ENCODE measurements at regions not wholly inside any gene's neighbourhood (a gene's known extent, or its start where the extent isn't known, plus 50 kb on each side); places are given as distances from the start of the nearest gene placed in this dataset.

- in situ Hi-C loops (cut with MboI; ENCODE audit: low sequenced_read_pairs) (no loop called here), intact Hi-C loops (cut with micrococcal nuclease) (no loop called here)
- CTCF ChIA-PET = no interaction called here
Measured at GRCh38 chr6:50657513-50657912, 55.8 kb upstream of the TFAP2D start.

More at GRCh38 chr6:50657513-50657912, 55.8 kb upstream of the TFAP2D start:
- H3K18ac ChIP-seq (ENCODE audit: low read depth, low read length) = no peak overlapping the region
- no peak overlapping the region for H3K4ac ChIP-seq (ENCODE audit: low read depth, low read length)
- dilution Hi-C loops (cut with HindIII; ENCODE audit: low sequenced_read_pairs, unreplicated experiment) = no loop called here
- TF ChIP-seq RFX5 (IDR thresholded peaks at IDR 0.05; ENCODE audit: low read depth, low read length) (no peak), MXI1 (IDR thresholded peaks at IDR 0.05; ENCODE audit: borderline replicate concordance, low read depth, low read length) (no peak), CTCF (conservative IDR thresholded peaks at IDR 0.05; ENCODE audit: low read depth, low read length) (no peak), CHD1 (IDR thresholded peaks at IDR 0.05; ENCODE audit: low read depth, low read length) (no peak)
- no peaks in the 10 kb centered on the region for H3K27me3 ChIP-seq (ENCODE audit: control insufficient read depth, insufficient read depth, low read length)
- no peak overlapping the region for H3K4me3 ChIP-seq (ENCODE audit: insufficient read depth, low read depth, low read length)
- DNase-seq (no peak), ATAC-seq (ENCODE audit: low read depth) (no peak)
- WGBS, 2 experiments (ENCODE audit: extremely low coverage in 2 of 2, insufficient read length in 1 of 2) = no CpG with 5 or more reads among the region's 1 CpG
- no peak overlapping the region for H2BK5ac ChIP-seq (ENCODE audit: low read depth, low read length, poor library complexity, severe bottlenecking)
- H2AK5ac ChIP-seq (ENCODE audit: low read depth, low read length) = no peak overlapping the region
- no TSS peak for BruUV-seq (replicated peaks)
- H3K4me1 ChIP-seq (ENCODE audit: control insufficient read depth, insufficient read depth, low read length) = no peaks in the 10 kb centered on the region
- no peak overlapping the region for H3K9ac ChIP-seq (ENCODE audit: low read depth, low read length)
- H3K79me1 ChIP-seq (ENCODE audit: low read depth in 1 of 2, low read length in 2 of 2) = no peaks in the 10 kb centered on the region
- no peak overlapping the region for H4K5ac ChIP-seq (ENCODE audit: low read depth, low read length)
- H4K8ac ChIP-seq (ENCODE audit: low read depth in 2 of 2, low read length in 2 of 2) = no peak overlapping the region
- H4K91ac ChIP-seq (ENCODE audit: insufficient read depth, low read depth, low read length) = no peak overlapping the region
- no peaks in the 10 kb centered on the region for H4K20me1 ChIP-seq (ENCODE audit: insufficient read depth, low read length)
- no peak overlapping the region for H3K14ac ChIP-seq (replicated peaks; ENCODE audit: low read depth, low read length)
- H2BK15ac ChIP-seq (ENCODE audit: low read depth, low read length) = no peak overlapping the region
- no peak overlapping the region for H2BK20ac ChIP-seq (ENCODE audit: low read depth, low read length)
- no peak overlapping the region for H2AK9ac ChIP-seq (replicated peaks; ENCODE audit: low read depth, low read length, poor library complexity)
- POLR2A ChIA-PET (ENCODE audit: unreplicated experiment) = no interaction called here
- no peak overlapping the region for H3K56ac ChIP-seq (ENCODE audit: extremely low read depth, insufficient read depth, low read length)
- no peak overlapping the region for H2AFZ ChIP-seq (replicated peaks; ENCODE audit: low read length, poor library complexity)
- no peaks in the 10 kb centered on the region for H3K9me3 ChIP-seq (ENCODE audit: control insufficient read depth, insufficient read depth, low read length)
- no peaks in the 10 kb centered on the region for H3K36me3 ChIP-seq (ENCODE audit: control insufficient read depth, insufficient read depth, low read length)
- H3K27ac ChIP-seq (ENCODE audit: insufficient read depth, low read length) = no peak overlapping the region
- no peaks in the 10 kb centered on the region for H3K9me1 ChIP-seq (ENCODE audit: insufficient read depth, low read length)
- no peak overlapping the region for H2BK120ac ChIP-seq (ENCODE audit: low read depth, low read length)
- H3K4me2 ChIP-seq (ENCODE audit: low read depth, low read length) = no peak overlapping the region
- no peak overlapping the region for H3K23ac ChIP-seq (ENCODE audit: low read depth, low read length)
